A549 (cell line): ENCODE measurements at regions not wholly inside any gene's neighbourhood (a gene's known extent, or its start where the extent isn't known, plus 50 kb on each side); places are given as distances from the start of the nearest gene placed in this dataset.

ENCODE experiments used
- ATAC-seq, 2 experiments: fragments of 200-7000 bp in 1 of 2; fragments of >200 bp in 1 of 2; cut with Nextera tagmentation in 1 of 2; cut with Tn5 transposase in 1 of 2; 3 replicates each; pipeline versions ENCODE4 v1.8.0 to v1.9.1; 2018 to 2020; ENCODE audit warnings: mild to moderate bottlenecking in 1 of 2, moderate library complexity in 1 of 2
- CTCF ChIA-PET: fragments of 300-600 bp; sonication (Branson Sonifier 250); formaldehyde crosslinking; extraction: SDS; loops from one replicate; lab custom pipeline; 2021; ENCODE audit warnings: antibody characterized with exemption, inconsistent platforms; lab: Yijun Ruan, JAX
- POLR2A ChIA-PET: fragments of 350-600 bp; formaldehyde crosslinking; extraction: SDS; loops from one replicate; lab custom pipeline; 2021; ENCODE audit warnings: antibody characterized with exemption, inconsistent platforms; lab: Yijun Ruan, JAX
- DNase-seq, 2 experiments: peaks; one replicate each; pipeline versions ENCODE4 v3.0.0 to v3.0.0-alpha.2; 2011 to 2016; ENCODE audit warnings: low read depth in 1 of 2, low spot score in 1 of 2
- FAIRE-seq: peaks from 2 replicates; lab custom pipeline; 2011; peaks lifted over from hg19 to GRCh38; lab: Jason Lieb, UNC
- H3K27ac ChIP-seq, 2 experiments: fragments of >200 bp; sonication (Bioruptor Twin); formaldehyde crosslinking; 3 replicates each; pipeline ENCODE4 v1.5.1; 2016 to 2017
- H3K4me1 ChIP-seq: fragments of >200 bp; sonication (Bioruptor Twin); formaldehyde crosslinking; 3 replicates; pipeline ENCODE4 v1.6.1; 2016
- H3K4me2 ChIP-seq: fragments of >200 bp; sonication (Bioruptor Twin); formaldehyde crosslinking; 3 replicates; pipeline ENCODE4 v1.6.1; 2016
- H3K4me3 ChIP-seq: fragments of >200 bp; sonication (Bioruptor Twin); formaldehyde crosslinking; 3 replicates; pipeline ENCODE4 v1.5.1; 2016
- H3K9me3 ChIP-seq: fragments of >200 bp; sonication (Bioruptor Twin); formaldehyde crosslinking; 3 replicates; pipeline ENCODE4 v1.6.1; 2016
- BCL3 ChIP-seq: fragments of >200 bp; sonication (Bioruptor Twin); formaldehyde crosslinking; IDR thresholded peaks from 3 replicates; pipeline ENCODE4 v1.6.1; 2016
- CBX2 ChIP-seq: fragments of 200-600 bp; sonication (generic); IDR thresholded peaks from 2 replicates; pipeline ENCODE4 v1.6.1; 2016; ENCODE audit warnings: low read depth, mild to moderate bottlenecking, borderline replicate concordance
- CEBPB ChIP-seq, 2 experiments: fragments of >200 bp in 1 of 2; sonication (Bioruptor Twin) in 1 of 2; formaldehyde crosslinking in 1 of 2; IDR thresholded peaks; 2 replicates each; pipeline ENCODE4 v1.6.1; 2012 to 2016
- CTCF ChIP-seq: fragments of >200 bp; sonication (Bioruptor Twin); formaldehyde crosslinking; IDR thresholded peaks from 3 replicates; pipeline ENCODE4 v1.5.1; 2016
- E2F6 ChIP-seq: IDR thresholded peaks from 2 replicates; pipeline ENCODE4 v1.6.1; 2012; ENCODE audit warnings: low read depth, borderline replicate concordance
- EHMT2 ChIP-seq: fragments of 200-600 bp; sonication (generic); IDR thresholded peaks from 2 replicates; pipeline ENCODE4 v1.6.1; 2016; ENCODE audit warnings: antibody characterized with exemption, low read depth, mild to moderate bottlenecking, moderate library complexity
- ESRRA ChIP-seq: fragments of 150-350 bp; IDR thresholded peaks from 2 replicates; pipeline ENCODE4 v1.6.1; 2014; ENCODE audit warnings: mild to moderate bottlenecking, low read length, borderline replicate concordance
- FOSB ChIP-seq: fragments of 250-450 bp; sonication (Bioruptor Pico); IDR thresholded peaks from 2 replicates; pipeline ENCODE4 v1.5.0; 2020; ENCODE audit warnings: mild to moderate bottlenecking, moderate library complexity
- FOXS1 ChIP-seq: fragments of 250-450 bp; sonication (Bioruptor Pico); IDR thresholded peaks from 2 replicates; pipeline ENCODE4 v1.5.0; 2020; ENCODE audit warnings: mild to moderate bottlenecking, moderate library complexity
- GATA3 ChIP-seq: IDR thresholded peaks from 2 replicates; pipeline ENCODE4 v1.6.1; 2012; ENCODE audit warnings: borderline replicate concordance
- HDAC2 ChIP-seq: fragments of 200-600 bp; sonication (generic); IDR thresholded peaks from 2 replicates; pipeline ENCODE4 v1.6.1; 2016
- HES2 ChIP-seq: fragments of >200 bp; sonication (Bioruptor Twin); formaldehyde crosslinking; IDR thresholded peaks from 2 replicates; pipeline ENCODE4 v1.6.1; 2016
- HOXA7 ChIP-seq: fragments of 250-450 bp; sonication (Bioruptor Pico); IDR thresholded peaks from 2 replicates; pipeline ENCODE4 v1.5.0; 2020; ENCODE audit warnings: mild to moderate bottlenecking, moderate library complexity
- HOXB5 ChIP-seq: fragments of 250-450 bp; sonication (Bioruptor Pico); IDR thresholded peaks from 2 replicates; pipeline ENCODE4 v1.5.0; 2020; ENCODE audit warnings: mild to moderate bottlenecking, moderate library complexity
- JUN ChIP-seq, 2 experiments: fragments of >200 bp; sonication (Bioruptor Twin); formaldehyde crosslinking; IDR thresholded peaks; 2 replicates in 1 of 2; 3 replicates in 1 of 2; pipeline ENCODE4 v1.6.1; 2016 to 2017
- MAX ChIP-seq: IDR thresholded peaks from 2 replicates; pipeline ENCODE4 v1.6.1; 2012
- NFE2L2 ChIP-seq: fragments of 150-350 bp; conservative IDR thresholded peaks from 2 replicates; pipeline ENCODE4 v1.6.1; 2014; ENCODE audit warnings: low read length
- PHF8 ChIP-seq: fragments of 200-600 bp; sonication (generic); IDR thresholded peaks from 2 replicates; pipeline ENCODE4 v1.6.1; 2016; ENCODE audit warnings: low read depth, mild to moderate bottlenecking, antibody characterized with exemption, moderate library complexity, borderline replicate concordance
- POLR2AphosphoS2 ChIP-seq: conservative IDR thresholded peaks from 2 replicates; pipeline ENCODE4 v1.6.1; 2012; ENCODE audit warnings: low read length, improper control_type of control experiment, inconsistent platforms
- RAD21 ChIP-seq, 2 experiments: fragments of >200 bp in 1 of 2; sonication (Bioruptor Twin) in 1 of 2; formaldehyde crosslinking in 1 of 2; IDR thresholded peaks in 1 of 2; conservative IDR thresholded peaks in 1 of 2; 2 replicates in 1 of 2; 3 replicates in 1 of 2; pipeline ENCODE4 v1.6.1; 2012 to 2018; ENCODE audit warnings: inconsistent platforms in 1 of 2
- RARB ChIP-seq: fragments of 250-450 bp; sonication (Bioruptor Pico); IDR thresholded peaks from 2 replicates; pipeline ENCODE4 v1.8.0; 2021; ENCODE audit warnings: mild to moderate bottlenecking, moderate library complexity
- RCOR1 ChIP-seq: fragments of 150-350 bp; IDR thresholded peaks from 2 replicates; pipeline ENCODE4 v1.6.1; 2014; ENCODE audit warnings: antibody characterized with exemption, low read length, low read depth
- RFX5 ChIP-seq: fragments of 450-650 bp; IDR thresholded peaks from 2 replicates; pipeline ENCODE4 v1.7.1; 2014; ENCODE audit warnings: antibody characterized with exemption, mild to moderate bottlenecking, moderate library complexity
- RNF2 ChIP-seq: fragments of 200-600 bp; sonication (generic); IDR thresholded peaks from 2 replicates; pipeline ENCODE4 v1.6.1; 2016; ENCODE audit warnings: low read depth, mild to moderate bottlenecking, antibody characterized with exemption, moderate library complexity, borderline replicate concordance
- SREBF2 ChIP-seq: fragments of 450-650 bp; IDR thresholded peaks from 2 replicates; pipeline ENCODE4 v1.6.1; 2014; ENCODE audit warnings: mild to moderate bottlenecking, moderate library complexity
- ZC3H11A ChIP-seq: fragments of 450-650 bp; IDR thresholded peaks from 2 replicates; pipeline ENCODE4 v1.6.1; 2014; ENCODE audit warnings: antibody characterized with exemption, mild to moderate bottlenecking
- ZFP36 ChIP-seq: fragments of 450-650 bp; IDR thresholded peaks from 2 replicates; pipeline ENCODE4 v1.6.1; 2014; ENCODE audit warnings: borderline replicate concordance; ENCODE audit not compliant: partially characterized antibody
- WGBS: methylation state at CpG from one replicate; pipeline ENCODE4 v1.1.6; 2017; ENCODE audit errors: missing lambda C conversion rate; 5-methylcytosine and 5-hydroxymethylcytosine counted together

GRCh38 chr11:70696076-70696475 is 297.7 kb downstream of the CTTN start (continued):
- TF ChIP-seq ESRRA: no peak
- TF ChIP-seq EHMT2: no peak

GRCh38 chr11:70696564-70696963 is 298.2 kb downstream of the CTTN start:
- no peak overlapping the region for H3K27ac ChIP-seq
- no peaks in the 10 kb centered on the region for H3K9me3 ChIP-seq
- ChIA-PET POLR2A (no interaction called here), CTCF (no interaction called here)
- 90% methylated on average over 5 of the region's 5 CpGs for WGBS
- H3K4me2 ChIP-seq: no peak overlapping the region
- no peak for ATAC-seq
- H3K4me3 ChIP-seq: no peak overlapping the region
- TF ChIP-seq HOXB5 (CRISPR knock-in tag): no peak
- TF ChIP-seq FOXS1: no peak
- no peak for TF ChIP-seq JUN (IDR thresholded peaks at IDR 0.05)
- TF ChIP-seq E2F6: no peak
- no peak for TF ChIP-seq HOXA7
- no peak for TF ChIP-seq CTCF
- TF ChIP-seq SREBF2: no peak
- no peak for TF ChIP-seq BCL3
- no peak for TF ChIP-seq PHF8
- TF ChIP-seq CBX2: no peak
- TF ChIP-seq EHMT2: no peak
- no peak for TF ChIP-seq NFE2L2
- no peak for TF ChIP-seq RFX5
- TF ChIP-seq FOSB (CRISPR knock-in tag): no peak
- FAIRE-seq: no peak
- DNase-seq: no peak
- no peaks in the 10 kb centered on the region for H3K4me1 ChIP-seq

- ATAC-seq: no peak
- CTCF ChIA-PET: interaction anchor here (1.1 kb wide), 1 partner anchor 9 kb away, joined by 3 read pairs; no protein-coding TSS in a partner anchor
- H3K27ac ChIP-seq: no peak overlapping the region
Measured at GRCh38 chr11:70697701-70698100, 299.4 kb downstream of the CTTN start.

GRCh38 chr11:70698871-70699270 is 300.5 kb downstream of the CTTN start:
- no peaks in the 10 kb centered on the region for H3K4me1 ChIP-seq
- no peak overlapping the region for H3K4me2 ChIP-seq
- ATAC-seq: no peak
- no peak for FAIRE-seq
- no peak overlapping the region for H3K27ac ChIP-seq
- ChIA-PET CTCF (no interaction called here), POLR2A (no interaction called here)
- no peak for DNase-seq
- WGBS: 100% methylated on average over 2 of the region's 2 CpGs
- H3K9me3 ChIP-seq: no peaks in the 10 kb centered on the region
- no peak overlapping the region for H3K4me3 ChIP-seq
- TF ChIP-seq HES2: no peak
- TF ChIP-seq RARB (CRISPR knock-in tag): no peak
- no peak for TF ChIP-seq MAX
- no peak for TF ChIP-seq CEBPB (IDR thresholded peaks at IDR 0.05)
- no peak for TF ChIP-seq HOXA7
- no peak for TF ChIP-seq POLR2AphosphoS2
- no peak for TF ChIP-seq RCOR1
- no peak for TF ChIP-seq CTCF
- no peak for TF ChIP-seq ZFP36
- no peak for TF ChIP-seq RNF2
- TF ChIP-seq GATA3: no peak

More at GRCh38 chr11:70697701-70698100, 299.4 kb downstream of the CTTN start:
- Histone ChIP-seq H3K9me3 (no peaks in the 10 kb centered on the region), H3K4me3 (no peak overlapping the region), H3K4me1 (no peaks in the 10 kb centered on the region), H3K4me2 (no peak overlapping the region)
- TF ChIP-seq HDAC2 (no peak), E2F6 (no peak), RAD21 (conservative IDR thresholded peaks at IDR 0.05 in 1 of 2, IDR thresholded peaks at IDR 0.05 in 1 of 2) (no peak), PHF8 (no peak), ZC3H11A (no peak)
- POLR2A ChIA-PET: no interaction called here
- DNase-seq: no peak
- WGBS: 86% methylated on average over 6 of the region's 8 CpGs
- no peak for FAIRE-seq
